GM21723 (cell line): ENCODE measurements at regions not wholly inside any gene's neighbourhood (a gene's known extent, or its start where the extent isn't known, plus 50 kb on each side); places are given as distances from the start of the nearest gene placed in this dataset.
"Not testable (repeated sequence)": the region's sequence is repeated elsewhere in the genome, so short reads cannot be mapped to it uniquely, and the experiment has no call there.

Source experiments
- ATAC-seq: cut with Tn5 transposase; IDR thresholded peaks from one replicate; pipeline ENCODE4 v1.9.1; 2021; ENCODE audit warnings: mild to moderate bottlenecking, moderate library complexity; ENCODE audit not compliant: unreplicated experiment

DNA sequence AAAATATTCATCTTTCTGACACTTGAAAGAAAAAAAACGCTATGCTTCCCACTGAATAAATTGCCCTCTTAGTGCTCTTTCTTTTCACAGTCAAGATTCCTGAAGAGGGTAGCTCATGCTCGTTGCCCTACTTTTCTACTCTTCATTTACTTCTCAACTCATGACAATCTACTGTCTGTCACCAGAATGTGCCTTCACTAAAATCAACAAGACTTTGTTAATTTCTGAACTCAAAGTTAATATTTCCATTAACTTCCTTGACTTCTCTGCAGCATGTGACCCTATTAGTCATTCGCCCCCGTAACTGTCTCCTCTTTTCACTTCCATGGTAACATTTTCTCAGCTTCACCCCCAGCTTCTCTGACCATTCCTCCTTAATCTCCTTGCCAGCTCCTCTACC, 98.9 kb upstream of the MAPRE2 start:
- ATAC-seq: no peak

DNA sequence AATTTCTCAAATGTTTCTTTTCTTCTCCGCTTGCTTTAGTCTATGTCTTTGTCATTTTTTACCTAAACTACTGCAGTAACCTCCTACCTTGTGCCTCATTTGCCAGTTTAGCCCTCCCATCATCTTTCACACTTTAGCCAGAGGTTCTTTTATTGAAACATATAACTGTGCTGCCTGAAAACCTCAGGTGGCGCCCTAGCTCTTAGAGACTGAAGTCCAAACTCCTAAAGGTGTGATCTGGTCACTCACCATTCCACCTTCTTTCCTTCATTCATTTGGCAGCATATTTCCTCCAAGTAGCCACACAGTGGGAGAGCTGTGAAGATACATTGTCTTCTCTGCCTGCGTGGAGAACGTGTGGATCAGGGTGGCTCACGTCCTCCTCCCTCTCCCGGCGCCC, 98.2 kb upstream of the MAPRE2 start:
- no peak for ATAC-seq

DNA sequence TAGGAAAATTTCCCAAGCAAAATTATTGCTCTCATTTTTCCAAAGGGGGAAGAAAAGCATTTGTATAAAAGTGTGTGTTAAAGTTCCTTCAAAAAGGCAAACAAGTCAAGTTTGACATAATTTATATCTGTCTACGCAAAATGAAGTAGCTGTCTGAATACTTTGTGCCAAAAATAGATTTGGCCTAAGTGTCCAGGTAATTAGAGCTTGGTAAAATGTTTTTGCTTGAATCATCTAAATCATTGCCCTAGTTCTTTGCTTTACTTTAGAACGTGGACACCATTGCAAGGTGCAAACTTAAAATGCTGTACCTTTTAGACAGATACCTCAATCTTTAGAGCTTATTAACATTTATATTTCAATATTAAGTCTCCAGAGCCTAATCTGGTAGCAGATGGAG, 97.6 kb upstream of the MAPRE2 start:
- ATAC-seq: no peak

DNA sequence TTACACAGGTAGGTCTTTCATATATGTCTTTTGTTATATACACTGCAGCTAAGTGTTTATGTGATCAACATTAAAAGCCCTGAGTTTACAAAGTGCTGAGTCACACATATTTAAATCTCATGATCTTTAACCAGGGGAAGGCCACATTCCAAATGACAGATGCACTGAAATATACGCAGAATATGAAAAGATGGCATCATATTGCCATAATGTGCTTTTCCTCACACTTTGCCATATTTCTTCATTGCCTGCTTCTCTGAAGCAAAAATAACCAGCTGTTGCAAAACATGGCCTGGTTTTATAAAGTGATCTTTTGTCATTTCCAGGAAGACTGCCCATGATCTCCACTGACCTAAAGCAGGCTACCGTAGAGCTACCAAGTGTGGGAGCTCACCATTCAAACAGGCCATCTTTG, 93.5 kb upstream of the MAPRE2 start:
- ATAC-seq: no peak

DNA sequence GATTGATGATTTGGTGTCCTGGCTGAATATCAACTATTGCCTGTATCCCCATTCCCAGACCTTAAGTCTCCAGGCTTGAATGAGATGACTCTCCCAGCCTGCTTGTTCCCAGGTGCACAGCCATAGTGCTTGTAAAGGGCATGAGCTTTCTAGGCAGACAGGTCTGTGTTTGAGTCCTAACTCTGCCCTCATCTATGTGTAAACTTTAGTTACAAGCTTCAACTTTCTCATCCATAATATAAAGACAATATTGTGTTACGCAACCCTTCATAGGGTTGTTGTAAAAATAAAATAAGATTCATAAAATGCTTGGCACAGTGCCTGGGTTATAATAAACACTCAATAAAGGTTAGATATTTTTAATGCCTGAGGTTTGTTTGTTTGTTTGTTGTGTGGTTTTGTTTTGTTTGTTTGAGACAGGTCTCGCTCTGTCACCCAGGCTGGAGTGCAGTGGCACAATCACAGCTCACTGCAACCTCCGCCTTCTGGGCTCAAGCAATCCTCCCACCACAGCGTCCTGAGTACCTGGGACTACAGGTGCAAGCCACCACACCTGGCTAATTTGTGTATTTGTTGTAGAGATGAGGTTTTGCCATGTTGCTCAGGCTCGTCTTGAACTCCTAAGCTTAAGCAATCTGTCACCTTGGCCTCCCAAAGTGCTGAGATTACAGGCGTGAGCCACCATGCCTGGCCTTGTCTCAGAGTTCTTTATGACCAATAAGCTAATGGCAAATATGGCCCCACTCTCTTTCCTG, 89.4 kb upstream of the MAPRE2 start:
- no peak for ATAC-seq

DNA sequence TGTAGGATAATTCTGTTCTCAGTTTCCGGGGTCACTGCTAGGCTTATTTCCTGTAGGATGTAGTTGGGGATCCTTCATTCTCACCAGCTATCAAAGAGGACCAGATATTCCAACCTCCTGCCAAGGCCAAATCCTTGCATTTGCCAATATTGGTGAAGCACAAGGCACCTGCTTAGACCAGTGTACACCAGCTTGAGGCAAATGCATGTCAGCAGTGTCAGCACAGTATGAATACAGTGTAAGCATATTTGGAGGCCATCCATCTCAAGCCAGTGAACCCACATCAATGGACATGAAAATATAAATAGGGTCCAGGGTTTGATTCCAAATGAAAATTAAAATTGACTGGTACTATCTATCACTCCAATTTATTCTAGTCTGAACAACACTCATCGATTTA, 88.0 kb upstream of the MAPRE2 start:
- ATAC-seq: no peak

DNA sequence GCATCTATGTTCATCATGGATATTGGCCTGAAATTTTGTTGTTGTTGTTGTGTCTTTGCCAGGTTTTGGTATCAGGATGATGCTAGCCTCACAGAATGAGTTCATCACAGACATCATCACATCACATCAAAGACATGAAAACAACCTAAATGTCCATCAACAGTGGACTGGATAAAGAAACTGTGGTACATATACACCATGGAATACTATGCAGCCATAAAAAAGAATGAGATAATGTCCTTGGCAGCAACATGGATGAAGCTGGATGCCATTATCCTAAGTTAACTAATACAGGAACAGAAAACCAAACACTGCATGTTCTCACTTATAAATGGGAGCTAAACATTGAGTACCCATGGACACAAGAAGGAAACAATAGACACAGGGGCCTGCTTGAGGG, 85.7 kb upstream of the MAPRE2 start:
- not testable (repeated sequence) for ATAC-seq

DNA sequence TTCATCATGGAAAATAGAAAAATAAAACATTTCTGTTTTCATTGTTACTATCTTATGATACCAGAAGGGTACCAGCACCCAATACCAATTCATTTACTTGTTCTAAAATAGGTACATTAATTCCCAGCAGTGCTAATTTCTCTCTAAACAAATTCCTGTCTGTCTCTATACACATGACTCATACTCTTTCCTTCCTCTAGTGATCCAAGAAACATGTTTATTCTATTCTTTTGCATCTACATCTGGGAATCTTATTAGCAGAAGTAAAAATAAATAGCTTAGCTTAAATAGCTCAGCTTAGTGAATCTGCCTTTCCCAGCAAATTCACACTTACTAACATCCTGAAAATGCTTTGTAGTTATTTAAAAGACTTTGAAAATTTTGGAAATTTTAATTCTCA, 84.5 kb upstream of the MAPRE2 start:
- no peak for ATAC-seq

DNA sequence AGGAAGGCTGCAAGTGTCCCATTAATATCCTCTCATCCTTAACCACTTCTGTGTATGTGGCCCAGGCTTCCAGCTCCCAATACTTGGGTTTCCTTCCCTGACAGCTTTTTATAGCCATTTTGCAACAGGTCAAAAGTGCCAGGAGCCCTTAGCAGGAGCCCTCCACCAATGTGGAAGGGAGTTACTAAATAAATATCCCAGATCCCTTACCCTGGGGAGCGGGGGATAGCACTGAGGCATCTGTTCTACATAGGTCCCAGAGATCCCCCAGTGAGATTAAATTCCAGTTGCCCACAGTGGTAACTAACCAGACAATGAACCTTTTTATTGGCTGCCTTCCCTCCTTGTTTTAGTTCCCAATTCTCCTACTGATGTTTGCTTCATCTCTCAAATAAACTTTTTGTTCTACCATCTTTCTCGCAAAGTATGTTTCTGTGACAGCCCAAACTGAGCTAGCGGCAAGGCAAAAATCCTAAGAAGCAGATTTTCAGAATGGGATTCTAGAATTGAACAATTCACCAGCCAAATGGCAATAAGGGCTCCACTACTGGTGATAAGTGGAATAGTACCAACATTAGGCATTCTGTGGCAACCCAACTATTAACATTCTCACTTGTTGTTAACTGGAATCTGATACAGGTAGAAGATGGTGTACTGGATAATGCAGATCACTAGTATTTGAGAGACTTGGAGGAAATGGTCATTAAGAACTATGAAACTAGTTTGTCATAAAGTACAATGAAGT, 83.9 kb upstream of the MAPRE2 start:
- ATAC-seq: no peak

DNA sequence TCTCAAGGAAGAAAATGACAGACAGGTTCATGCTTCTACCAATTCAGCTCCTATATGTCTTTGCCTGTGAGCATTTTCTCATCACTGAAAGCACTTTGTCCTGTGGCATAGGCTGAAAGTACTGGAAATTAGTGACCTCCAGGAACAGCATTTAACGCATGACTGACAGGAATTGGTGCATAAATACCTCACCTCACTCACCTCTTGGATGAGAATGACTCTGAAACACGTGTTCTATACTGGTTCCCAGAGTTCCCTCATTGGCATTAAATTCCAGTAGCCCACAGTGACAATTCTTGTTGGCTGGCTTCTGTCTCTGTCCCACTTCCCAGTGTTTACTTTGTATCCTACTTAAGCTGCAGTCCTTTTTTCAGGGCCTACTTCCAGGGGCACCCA, 83.4 kb upstream of the MAPRE2 start:
- ATAC-seq: no peak

DNA sequence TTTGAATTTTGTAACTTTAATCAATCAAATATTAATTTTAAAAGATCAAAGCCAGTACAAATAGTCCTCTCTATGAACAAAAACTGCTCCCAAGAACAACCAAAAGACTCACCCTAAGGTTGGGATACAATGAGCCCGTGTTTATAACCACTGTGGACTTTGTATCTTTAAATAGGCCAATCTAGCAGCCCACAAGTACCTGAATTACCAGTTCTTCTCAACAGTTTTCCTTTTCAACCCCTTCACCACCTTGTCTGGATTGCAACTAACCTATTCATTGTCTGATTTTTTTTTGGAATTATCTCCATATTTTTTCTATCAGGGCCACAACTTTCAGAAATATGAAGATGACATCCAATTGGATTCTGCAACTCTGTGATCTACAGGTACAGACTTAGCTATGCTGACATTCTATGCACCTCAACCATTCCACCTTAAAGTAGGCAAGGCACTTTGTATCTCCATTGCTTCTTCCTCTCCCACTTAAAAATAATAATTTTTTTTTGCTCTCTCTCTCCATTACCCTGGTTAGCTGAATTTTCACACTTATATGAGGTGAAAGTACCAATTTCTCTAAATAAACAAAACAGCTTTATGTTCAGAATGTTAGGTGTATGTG, 81.9 kb upstream of the MAPRE2 start:
- ATAC-seq: no peak

DNA sequence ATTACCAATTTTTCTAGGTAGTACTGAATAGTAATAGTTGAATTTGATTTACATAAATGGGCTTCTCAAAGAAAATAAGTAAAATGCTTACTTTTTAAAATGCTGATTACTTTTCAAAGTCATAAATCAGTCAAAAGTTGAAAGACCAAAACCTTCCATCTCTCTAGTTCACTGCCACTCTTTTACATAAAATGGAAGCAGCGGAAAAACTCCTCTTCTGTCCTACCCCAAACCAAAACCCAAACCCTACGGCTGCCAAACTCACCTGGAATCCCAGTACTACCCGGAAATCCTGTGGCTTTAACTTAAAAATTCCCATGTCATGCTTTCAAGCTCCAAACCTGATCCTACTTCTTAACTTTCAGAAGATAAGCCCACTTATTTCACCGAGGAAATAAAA, 81.2 kb upstream of the MAPRE2 start:
- no peak for ATAC-seq

DNA sequence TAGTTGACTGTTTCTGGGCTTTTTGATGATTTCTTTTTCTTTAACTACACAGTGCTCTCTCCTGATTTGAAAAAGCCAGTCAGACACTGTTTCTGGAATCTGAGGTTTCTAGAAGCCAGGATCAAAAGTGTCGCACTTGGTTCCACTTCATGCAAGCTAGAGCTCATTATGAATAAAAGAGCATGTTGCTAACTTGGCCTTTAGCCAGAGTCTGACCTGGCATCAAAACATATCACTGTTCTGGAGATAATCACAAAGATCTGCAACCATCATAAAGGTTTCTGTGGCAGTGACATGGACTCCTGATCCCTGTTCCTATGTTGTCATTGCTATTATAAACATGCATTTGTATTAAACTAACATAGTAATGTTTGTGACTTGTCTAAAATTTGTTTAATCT, 76.1 kb upstream of the MAPRE2 start:
- no peak for ATAC-seq

DNA sequence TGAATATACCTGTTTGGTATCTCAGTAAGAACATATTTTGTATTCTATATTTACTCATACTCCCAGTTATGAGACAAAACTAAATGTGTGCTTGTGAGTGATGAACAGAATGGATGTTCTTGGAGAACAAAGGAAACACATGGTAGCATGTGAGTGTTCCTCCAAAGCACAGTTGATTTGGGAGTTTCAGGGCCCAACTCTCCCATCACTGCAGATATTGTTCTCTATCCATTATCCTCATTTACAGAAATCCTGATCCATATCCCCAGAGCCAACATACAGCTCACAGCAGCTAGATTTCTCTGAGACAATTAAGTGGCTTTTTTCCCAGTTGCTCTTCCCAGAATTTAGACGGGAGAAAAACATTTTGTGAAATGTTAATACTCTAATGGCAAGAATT, 75.6 kb upstream of the MAPRE2 start:
- no peak for ATAC-seq

DNA sequence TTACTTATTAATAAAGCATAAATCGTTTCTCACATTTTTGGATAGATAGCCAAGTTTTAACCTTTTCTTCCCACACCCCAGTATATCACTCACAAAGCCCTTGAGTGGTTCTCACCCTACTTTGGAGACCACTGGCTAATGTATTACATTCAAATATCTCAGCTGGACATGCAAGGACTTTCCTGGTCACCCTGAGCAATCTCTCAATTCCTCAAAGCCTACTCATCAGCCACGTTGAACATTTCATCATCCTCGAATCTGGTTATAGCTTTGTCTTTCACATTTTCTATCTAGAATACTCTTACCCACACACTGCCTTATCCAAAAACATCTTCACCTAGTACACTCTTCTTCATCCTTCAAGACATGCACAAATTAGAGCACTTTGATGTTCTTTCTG, 71.1 kb upstream of the MAPRE2 start:
- ATAC-seq: no peak

DNA sequence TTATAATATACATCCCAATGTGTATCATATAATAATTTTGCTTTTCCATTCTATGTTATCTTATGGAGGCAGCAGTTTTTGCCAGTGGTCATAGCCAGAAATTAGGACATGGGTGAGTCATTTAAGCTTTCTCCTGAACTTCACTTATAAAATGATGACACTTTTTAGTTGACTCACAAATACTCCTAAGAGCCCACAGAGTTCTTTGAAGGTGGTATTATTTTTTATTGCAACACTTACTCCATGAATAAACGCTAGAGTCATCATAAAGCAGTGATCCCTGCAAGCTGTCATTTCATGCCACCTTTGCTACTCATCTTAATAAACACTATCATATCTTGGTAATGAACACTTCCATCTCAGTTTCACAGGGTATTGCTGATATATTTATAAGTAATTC, 69.9 kb upstream of the MAPRE2 start:
- no peak for ATAC-seq

DNA sequence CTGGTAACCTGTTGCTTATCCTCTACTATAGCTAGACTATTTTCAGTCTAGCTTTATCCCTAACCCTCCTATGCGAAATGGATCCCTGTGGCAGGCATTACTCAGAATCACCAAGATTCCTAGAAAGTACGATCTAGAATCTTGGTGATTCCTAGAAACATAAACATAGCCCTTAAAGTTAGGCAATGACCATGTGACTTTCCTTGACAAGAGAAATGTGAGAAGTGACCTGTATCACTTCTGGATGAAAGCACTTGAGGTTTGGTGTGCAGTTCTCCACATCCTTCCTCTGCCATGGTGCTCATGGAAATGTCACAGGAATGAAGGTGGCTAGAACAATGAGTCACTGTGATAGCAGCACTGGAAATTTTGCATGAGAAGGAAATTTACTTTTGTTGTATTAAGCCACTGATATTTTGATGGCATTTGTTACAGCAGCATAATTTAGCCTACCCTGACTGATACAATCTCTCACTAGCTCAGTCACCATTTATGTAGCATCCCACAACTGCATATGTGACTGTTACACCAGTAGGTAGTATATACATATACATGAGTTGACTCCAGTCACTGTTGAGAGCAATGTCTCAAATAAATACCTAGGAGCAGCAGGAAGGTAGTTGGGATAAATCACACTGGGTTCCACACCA, 68.3 kb upstream of the MAPRE2 start:
- ATAC-seq: no peak

DNA sequence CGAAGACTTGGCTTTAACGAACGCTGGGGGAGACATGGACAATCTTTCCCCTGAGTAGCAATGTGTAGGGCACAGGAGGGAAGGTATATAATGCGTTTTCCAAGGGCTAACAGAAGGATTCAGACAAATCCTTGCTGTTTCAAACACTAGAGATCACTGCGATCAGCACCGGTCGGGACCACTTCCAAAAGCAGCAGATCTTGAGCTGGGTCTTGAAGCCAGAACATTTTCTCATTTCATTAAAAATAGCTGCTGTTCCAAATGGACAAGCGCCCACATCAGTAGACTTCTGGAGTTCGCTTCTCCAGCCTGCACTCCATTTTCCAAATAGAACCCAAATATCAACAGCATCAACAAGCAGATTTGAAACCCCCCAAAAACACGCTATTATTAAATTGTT, 65.1 kb upstream of the MAPRE2 start:
- ATAC-seq: no peak

DNA sequence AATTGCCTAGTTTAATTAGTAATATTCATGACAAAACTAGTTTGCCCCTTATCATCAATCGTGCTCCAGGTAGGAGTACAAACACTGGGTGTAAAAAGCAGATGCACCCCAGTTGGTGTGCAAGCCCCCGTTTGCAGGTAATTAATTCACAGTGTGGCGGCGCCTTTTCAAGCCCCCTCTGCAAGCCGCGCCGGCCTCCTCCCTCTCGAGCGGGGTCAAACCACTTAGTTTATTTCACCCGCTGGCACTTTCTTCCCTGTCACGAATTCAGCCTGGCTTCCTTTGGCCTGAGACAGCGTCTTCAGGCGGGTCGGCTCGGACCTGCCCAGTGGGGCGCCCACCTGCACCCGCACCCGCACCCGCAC, 64.7 kb upstream of the MAPRE2 start:
- ATAC-seq: no peak

DNA sequence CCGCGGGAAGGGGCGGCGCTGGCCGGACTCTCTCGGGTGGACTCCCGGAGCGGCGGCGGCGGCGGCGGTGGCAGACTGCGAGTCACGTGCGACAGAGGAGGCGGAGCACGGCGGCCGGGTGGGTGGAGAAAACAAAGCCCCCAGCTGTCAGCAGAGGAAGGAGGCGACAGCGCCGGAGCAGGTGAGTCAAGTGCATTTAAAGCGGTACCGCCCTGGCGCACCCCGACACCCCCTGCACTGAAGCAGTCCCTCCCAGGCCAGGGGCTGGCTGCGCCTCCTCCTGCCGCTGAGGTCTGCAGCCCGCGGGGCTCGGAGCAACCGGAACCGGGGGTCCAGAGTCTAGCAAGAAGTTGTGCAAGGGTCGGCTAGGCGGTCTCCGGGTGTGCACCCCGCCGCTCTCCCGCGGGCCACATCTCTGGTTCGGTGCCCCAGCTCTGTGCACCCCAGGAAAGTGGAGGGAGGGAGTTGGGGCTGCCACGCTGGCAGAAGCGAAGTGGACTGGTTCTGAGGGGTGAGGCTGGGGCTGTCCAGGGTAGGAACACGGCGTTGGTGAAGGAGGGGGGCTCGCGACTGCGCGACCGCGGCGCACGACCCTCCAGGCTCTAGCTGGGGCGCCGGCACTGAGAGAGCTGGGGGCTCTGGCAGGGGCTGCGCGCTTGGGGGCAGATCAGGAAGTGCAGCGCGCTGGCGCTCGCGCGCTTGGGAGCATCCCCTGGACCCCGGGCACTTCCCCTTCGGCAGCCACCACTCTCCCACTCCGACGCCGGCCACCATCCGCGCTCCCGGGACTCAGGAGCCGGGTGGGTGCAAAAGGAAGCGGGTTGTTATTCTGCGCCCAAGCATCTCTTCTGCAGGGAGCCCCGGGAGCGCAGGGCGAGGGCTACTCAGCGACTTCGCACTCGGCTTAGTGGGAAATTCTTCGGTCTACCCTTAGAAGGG, 64.0 kb upstream of the MAPRE2 start:
- peak; percentile 78 for ATAC-seq
